AG10803 (cell line): ENCODE measurements at regions not wholly inside any gene's neighbourhood (a gene's known extent, or its start where the extent isn't known, plus 50 kb on each side); places are given as distances from the start of the nearest gene placed in this dataset.

ENCODE experiments used
- DNase-seq: peaks from one replicate; pipeline ENCODE4 v3.0.0; 2010; ENCODE audit warnings: low read depth
- H3K4me3 ChIP-seq: 2 replicates; pipeline ENCODE4 v1.5.1; 2011; ENCODE audit warnings: mild to moderate bottlenecking, low read length, control low read depth
- TF ChIP-seq, protein P1 (sequence below): conservative IDR thresholded peaks from 2 replicates; pipeline ENCODE4 v1.5.1; 2011; ENCODE audit warnings: mild to moderate bottlenecking, low read length, control low read depth, inconsistent platforms

DNA sequence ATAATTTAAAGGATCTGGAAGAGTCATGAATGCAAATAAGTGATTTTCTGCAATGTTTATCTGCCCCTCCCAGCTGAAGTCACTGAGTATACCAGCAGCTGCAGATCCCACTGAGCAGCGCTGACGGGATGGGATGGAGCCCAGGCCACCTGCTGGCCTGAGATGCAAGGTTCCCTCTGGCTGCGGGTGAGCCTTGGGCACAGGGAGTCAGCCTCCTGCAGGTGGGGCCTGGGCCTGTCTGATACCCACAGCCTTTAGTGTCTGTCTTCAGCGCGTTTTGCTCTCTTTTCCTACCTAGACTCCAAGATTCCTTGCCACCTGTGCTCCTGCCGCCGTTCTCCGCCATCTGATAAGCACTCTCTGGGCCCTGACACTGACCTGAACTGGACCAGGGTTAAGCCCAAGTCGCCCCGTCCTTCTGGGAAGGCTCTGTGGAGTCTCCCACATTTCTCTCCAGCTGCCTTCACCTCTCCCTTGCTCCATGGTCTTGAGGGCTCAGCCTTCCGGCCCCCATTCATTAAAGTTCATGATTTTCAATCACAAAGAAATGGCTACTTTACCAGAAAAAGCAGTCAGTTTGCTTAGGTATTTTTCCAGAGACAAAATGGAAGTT lies 223.1 kb upstream of the FAT1 start:
- DNase-seq: no peak
- no peak overlapping the region for H3K4me3 ChIP-seq
- TF ChIP-seq, protein P1, sequence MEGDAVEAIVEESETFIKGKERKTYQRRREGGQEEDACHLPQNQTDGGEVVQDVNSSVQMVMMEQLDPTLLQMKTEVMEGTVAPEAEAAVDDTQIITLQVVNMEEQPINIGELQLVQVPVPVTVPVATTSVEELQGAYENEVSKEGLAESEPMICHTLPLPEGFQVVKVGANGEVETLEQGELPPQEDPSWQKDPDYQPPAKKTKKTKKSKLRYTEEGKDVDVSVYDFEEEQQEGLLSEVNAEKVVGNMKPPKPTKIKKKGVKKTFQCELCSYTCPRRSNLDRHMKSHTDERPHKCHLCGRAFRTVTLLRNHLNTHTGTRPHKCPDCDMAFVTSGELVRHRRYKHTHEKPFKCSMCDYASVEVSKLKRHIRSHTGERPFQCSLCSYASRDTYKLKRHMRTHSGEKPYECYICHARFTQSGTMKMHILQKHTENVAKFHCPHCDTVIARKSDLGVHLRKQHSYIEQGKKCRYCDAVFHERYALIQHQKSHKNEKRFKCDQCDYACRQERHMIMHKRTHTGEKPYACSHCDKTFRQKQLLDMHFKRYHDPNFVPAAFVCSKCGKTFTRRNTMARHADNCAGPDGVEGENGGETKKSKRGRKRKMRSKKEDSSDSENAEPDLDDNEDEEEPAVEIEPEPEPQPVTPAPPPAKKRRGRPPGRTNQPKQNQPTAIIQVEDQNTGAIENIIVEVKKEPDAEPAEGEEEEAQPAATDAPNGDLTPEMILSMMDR: 0 out of 2 replicates have a peak, but pooled peaks have one; percentile 9

DNA sequence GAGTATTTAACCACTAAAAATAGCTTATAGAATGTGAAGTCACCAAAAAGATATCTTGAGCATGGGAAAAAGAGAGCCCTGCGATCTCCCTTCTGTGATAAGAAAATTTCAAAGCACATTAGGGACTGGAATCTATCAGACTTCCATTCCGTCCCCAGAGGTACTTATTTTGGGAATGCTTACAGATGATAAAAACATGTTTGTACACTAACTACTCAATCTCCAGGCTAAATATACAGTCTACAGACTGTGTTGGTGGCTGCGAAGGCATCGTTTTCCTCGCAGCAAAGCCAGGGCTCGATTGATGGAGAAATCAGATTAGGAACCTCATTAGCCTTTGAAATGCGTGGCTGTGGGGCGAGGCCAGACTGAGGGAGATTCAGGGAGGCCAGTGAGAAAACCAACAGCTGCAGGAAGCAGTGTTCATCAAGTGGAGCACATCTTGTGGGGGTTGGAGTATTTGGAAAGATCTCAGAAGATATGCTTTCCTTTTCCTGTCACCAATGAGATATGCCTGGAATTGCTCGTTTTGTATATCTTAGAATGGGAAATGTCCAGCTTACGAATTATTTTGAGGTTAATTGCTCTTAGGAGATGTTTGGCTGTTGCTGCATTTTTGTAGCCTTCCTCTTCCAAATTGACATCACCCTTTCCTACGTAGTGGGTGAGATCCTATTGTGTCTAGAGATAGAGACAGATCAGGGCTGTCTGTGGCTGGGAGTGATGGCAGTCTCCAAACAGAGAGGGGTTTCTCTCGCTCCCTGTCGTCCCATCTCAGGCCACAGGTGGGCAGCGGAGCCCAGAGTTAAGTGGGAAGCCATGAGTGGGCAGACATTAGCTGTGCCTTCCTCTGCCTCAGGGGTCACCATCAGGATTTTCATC lies 224.9 kb upstream of the FAT1 start:
- TF ChIP-seq, protein P1: peak; percentile 53
- peak; percentile 45 for DNase-seq
- H3K4me3 ChIP-seq: no peak overlapping the region

DNA sequence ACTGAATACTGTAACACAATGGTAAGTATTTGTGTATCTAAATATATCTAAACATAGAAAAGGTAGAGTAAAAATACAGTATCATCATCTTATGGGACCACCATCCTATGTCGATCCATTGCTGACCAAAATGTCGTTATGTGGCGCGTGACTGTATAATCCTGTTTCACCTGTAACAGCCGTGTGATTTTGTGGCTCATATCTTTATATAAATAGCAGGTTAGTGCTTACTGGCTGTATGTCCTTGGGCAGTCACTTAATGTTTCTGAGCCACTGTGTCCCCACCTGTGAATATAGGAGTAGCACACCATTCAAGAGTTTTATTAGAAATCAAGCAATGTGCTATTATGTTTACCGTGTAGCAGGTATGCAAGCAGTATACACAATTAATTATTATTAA lies 226.2 kb upstream of the FAT1 start:
- no peak overlapping the region for H3K4me3 ChIP-seq
- no peak for DNase-seq
- TF ChIP-seq, protein P1: no peak

DNA sequence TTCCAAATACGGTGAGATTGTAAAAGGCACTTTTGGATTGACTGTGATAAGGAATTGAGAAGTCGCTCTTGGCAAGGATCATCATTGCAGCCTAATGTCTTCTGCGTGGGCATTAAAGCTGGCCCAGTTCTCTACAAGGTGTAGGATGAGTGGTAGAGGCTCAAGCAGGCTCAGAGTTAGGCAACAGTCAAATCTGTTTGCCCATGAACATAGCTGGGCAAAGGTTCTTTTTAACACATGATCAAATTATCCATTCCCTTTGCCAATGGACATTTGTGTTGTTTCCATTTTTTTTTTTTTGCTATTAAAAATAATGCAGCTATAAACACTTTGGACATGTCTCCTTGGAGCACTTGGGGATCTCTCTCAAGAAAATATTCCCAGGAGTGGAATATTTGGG lies 229.1 kb upstream of the FAT1 start:
- no peak for DNase-seq
- H3K4me3 ChIP-seq: no peak overlapping the region
- TF ChIP-seq, protein P1: no peak

DNA sequence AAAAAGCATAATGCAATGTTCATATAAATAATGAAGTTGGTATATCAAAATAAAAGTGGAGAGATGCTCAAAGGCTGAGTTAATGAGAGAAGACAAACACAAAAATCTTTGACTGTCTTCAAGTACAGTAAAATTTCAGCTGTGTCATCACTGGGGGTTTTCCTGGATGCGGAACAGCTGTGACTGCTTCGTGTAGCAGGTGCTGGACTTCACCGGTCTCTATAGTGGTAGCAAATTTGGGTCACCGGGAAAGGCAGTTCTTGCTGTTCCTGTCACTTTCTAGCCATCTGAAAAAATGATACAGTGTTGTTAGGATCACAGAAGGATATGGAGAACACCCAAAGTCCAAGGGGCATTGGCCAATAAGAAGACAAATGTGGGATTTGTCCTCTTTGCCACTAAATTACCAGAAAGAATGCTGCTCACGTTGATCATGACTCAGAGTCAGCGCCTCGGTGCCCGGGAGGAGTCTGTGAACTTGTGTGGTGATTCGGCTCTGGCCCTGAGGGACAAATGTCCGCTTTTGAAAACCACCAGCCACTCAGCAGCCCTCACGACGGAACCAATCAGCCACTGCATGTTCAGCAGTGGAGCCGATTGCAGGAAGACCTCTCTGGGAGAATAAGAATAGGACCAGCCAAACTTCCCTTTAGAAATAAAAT lies 230.1 kb upstream of the FAT1 start:
- H3K4me3 ChIP-seq: no peak overlapping the region

DNA sequence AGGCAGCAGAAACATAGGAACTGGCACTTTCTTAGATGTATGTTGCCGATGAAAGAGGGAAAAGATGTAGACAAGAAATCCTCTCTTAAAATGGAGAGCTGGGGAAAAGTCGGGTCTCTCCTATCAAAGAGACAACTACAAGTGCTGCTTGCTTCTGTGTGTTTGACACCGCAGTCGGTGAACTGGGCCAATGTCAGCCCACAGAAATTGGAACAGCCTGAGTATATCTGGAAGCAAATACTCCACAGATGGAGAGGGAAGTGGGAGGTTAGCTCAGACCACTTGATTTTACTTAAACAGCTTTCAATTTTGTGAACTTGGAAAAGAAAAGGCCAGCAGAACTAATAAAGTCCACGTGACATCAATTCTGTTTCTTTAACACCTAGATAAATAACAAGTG lies 230.9 kb upstream of the FAT1 start:
- TF ChIP-seq, protein P1: no peak
- DNase-seq: no peak
- H3K4me3 ChIP-seq: no peak overlapping the region

More for the DNA sequence above, 230.1 kb upstream of the FAT1 start:
- TF ChIP-seq, protein P1: no peak
- peak; percentile 45 for DNase-seq
